ENCODE measurements at regions not wholly inside any gene's neighbourhood (a gene's known extent, or its start where the extent isn't known, plus 50 kb on each side); places are given as distances from the start of the nearest gene placed in this dataset.

DNA sequence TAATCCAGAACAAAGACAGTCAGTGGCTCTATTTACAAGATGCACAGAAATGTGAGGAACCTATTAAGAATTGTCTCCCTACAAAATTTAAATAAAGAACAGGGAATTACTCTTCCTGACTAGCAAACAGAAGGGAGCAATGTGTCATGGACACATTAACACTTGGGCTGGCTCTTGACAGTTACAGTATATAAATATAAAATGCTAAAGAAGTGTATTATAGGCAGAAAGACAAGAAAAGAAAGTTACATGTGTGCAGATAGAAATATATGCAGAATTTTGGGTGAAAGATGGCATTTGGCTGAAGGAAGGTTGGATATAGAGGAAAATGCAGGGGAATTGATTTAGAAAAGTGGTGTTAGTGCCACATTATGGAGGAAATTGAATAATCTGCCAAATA is 2257.1 kb upstream of the ACO1 start:
- TF ChIP-seq CHD4 (IDR thresholded peaks at IDR 0.05) (no peak), ESRRA (IDR thresholded peaks at IDR 0.05; ENCODE audit: low read length) (no peak), SPI1 (IDR thresholded peaks at IDR 0.05; ENCODE audit: borderline replicate concordance, insufficient read depth, low read depth, low read length) (no peak), JUND (IDR thresholded peaks at IDR 0.05; ENCODE audit: low read depth, low read length) (no peak), CTCF (IDR thresholded peaks at IDR 0.05 in 2 of 3, conservative IDR thresholded peaks at IDR 0.05 in 1 of 3; ENCODE audit: control insufficient read depth in 2 of 3, extremely low read depth in 1 of 3, insufficient read depth in 1 of 3, low read depth in 3 of 3, low read length in 3 of 3) (no peak)
